ENCODE measurements at regions not wholly inside any gene's neighbourhood (a gene's known extent, or its start where the extent isn't known, plus 50 kb on each side); places are given as distances from the start of the nearest gene placed in this dataset.

DNA sequence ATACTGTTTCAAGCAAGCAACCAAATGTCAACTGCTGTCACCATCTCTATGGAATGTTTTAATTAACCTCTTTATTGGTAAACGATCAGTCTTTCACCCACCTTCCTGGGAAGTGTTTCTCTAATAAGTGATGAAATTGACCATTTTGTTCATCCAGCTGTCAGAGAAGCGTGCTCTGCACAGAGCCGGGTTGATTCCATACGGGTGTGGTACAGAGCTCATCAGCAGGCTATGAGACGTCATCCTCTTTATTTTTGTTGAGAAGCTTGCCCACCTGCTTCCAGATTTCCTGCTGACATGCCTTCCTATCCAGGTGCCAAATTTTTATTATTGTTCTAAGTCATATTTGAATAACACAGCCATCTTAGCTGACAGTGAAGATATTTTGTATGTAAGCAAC is 482.5 kb downstream of the RWDD3 start:
- no peaks in the 10 kb centered on the region for H3K4me1 ChIP-seq (ENCODE audit: control insufficient read depth in 1 of 2, insufficient read depth in 2 of 2, low read depth in 1 of 2, low read length in 1 of 2)
- no peak for DNase-seq
- no peak for TF ChIP-seq GABPA (IDR thresholded peaks at IDR 0.05; ENCODE audit: low read depth)
- TF ChIP-seq REST (IDR thresholded peaks at IDR 0.05; ENCODE audit: low read depth, low read length) = no peak
- TF ChIP-seq, protein P1, sequence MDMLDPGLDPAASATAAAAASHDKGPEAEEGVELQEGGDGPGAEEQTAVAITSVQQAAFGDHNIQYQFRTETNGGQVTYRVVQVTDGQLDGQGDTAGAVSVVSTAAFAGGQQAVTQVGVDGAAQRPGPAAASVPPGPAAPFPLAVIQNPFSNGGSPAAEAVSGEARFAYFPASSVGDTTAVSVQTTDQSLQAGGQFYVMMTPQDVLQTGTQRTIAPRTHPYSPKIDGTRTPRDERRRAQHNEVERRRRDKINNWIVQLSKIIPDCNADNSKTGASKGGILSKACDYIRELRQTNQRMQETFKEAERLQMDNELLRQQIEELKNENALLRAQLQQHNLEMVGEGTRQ (IDR thresholded peaks at IDR 0.05; ENCODE audit: borderline replicate concordance, low read depth, low read length) = no peak
- no peak for TF ChIP-seq NFIC (IDR thresholded peaks at IDR 0.05; ENCODE audit: borderline replicate concordance)
- TF ChIP-seq TAF1 (IDR thresholded peaks at IDR 0.05; ENCODE audit: borderline replicate concordance, low read depth, low read length) = no peak
- no peak for TF ChIP-seq USF1 (IDR thresholded peaks at IDR 0.05; ENCODE audit: borderline replicate concordance, low read depth)
- TF ChIP-seq SMC3 (IDR thresholded peaks at IDR 0.05; ENCODE audit: low read depth, low read length) = no peak
- no peak for TF ChIP-seq MEF2A (IDR thresholded peaks at IDR 0.05; ENCODE audit: borderline replicate concordance, low read depth)
- TF ChIP-seq SIN3A (IDR thresholded peaks at IDR 0.05; ENCODE audit: borderline replicate concordance, low read depth, low read length) = no peak
- no peak for TF ChIP-seq CHD2 (IDR thresholded peaks at IDR 0.05; ENCODE audit: low read length, partially characterized antibody)
- TF ChIP-seq, protein P2, sequence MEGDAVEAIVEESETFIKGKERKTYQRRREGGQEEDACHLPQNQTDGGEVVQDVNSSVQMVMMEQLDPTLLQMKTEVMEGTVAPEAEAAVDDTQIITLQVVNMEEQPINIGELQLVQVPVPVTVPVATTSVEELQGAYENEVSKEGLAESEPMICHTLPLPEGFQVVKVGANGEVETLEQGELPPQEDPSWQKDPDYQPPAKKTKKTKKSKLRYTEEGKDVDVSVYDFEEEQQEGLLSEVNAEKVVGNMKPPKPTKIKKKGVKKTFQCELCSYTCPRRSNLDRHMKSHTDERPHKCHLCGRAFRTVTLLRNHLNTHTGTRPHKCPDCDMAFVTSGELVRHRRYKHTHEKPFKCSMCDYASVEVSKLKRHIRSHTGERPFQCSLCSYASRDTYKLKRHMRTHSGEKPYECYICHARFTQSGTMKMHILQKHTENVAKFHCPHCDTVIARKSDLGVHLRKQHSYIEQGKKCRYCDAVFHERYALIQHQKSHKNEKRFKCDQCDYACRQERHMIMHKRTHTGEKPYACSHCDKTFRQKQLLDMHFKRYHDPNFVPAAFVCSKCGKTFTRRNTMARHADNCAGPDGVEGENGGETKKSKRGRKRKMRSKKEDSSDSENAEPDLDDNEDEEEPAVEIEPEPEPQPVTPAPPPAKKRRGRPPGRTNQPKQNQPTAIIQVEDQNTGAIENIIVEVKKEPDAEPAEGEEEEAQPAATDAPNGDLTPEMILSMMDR (IDR thresholded peaks at IDR 0.05) = no peak
- no peaks in the 10 kb centered on the region for H3K36me3 ChIP-seq (replicated peaks in 1 of 2; ENCODE audit: control insufficient read depth in 1 of 2, insufficient read depth in 2 of 2, low read length in 1 of 2)
- H3F3A ChIP-seq (replicated peaks; ENCODE audit: insufficient read depth) = no peaks in the 10 kb centered on the region
- no peak overlapping the region for H3K4me3 ChIP-seq (ENCODE audit: low read depth in 2 of 2, low read length in 1 of 2)
- no peak overlapping the region for H2AFZ ChIP-seq (ENCODE audit: low read depth)
- ChIA-PET CTCF (interaction anchor here (0.9 kb wide), 1 partner anchor 16 kb away, joined by 3 read pairs; no protein-coding TSS in a partner anchor), POLR2A (no interaction called here)
- no peaks in the 10 kb centered on the region for H3K9me2 ChIP-seq
- H3K9me3 ChIP-seq = no peaks in the 10 kb centered on the region
- H3K4me2 ChIP-seq = no peak overlapping the region
- H3K27me3 ChIP-seq (ENCODE audit: insufficient read depth) = no peaks in the 10 kb centered on the region
- no peaks in the 10 kb centered on the region for H3K79me2 ChIP-seq (ENCODE audit: insufficient read depth)
- no peak overlapping the region for H3K9ac ChIP-seq
- H4K20me1 ChIP-seq (ENCODE audit: insufficient read depth) = no peaks in the 10 kb centered on the region
- H3K27ac ChIP-seq (ENCODE audit: low read depth in 2 of 2, low read length in 1 of 2) = no peak overlapping the region
- 27% methylated on average over 5 of the region's 5 CpGs for WGBS (ENCODE audit: low lambda C conversion rate)

Data from SK-N-SH (cell line).